ENCODE measurements at regions not wholly inside any gene's neighbourhood (a gene's known extent, or its start where the extent isn't known, plus 50 kb on each side); places are given as distances from the start of the nearest gene placed in this dataset.

DNA sequence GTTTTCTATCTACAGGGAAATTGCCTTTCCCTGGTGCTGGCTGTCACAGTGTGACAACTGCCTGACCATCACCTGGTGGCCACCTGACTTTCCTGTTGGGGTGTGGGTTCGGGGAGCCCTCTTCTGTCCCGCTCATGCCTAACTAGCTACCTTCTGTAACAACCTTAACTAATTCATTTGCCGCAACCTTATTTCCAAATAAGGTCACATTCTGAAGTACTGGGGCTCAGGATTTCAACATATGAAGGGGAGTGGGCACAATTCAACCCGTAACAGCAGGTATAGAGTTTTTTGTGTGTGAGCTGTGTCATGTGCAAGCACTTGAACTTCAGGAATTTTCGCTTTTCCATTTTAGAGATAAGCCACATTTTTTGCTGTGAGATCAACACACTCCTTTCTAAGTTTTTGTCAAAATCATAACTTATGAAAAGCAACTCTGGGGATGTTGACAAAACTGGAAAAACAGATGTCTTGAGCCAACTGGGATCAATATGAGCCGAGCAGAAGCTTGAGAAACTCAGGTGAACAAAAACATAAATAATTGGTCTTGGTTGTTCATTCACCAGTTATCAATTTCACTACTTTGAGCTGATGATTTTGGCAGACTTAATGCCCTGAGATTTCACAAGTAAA lies 242.0 kb upstream of the RGMA start:
- TF ChIP-seq, protein P1, sequence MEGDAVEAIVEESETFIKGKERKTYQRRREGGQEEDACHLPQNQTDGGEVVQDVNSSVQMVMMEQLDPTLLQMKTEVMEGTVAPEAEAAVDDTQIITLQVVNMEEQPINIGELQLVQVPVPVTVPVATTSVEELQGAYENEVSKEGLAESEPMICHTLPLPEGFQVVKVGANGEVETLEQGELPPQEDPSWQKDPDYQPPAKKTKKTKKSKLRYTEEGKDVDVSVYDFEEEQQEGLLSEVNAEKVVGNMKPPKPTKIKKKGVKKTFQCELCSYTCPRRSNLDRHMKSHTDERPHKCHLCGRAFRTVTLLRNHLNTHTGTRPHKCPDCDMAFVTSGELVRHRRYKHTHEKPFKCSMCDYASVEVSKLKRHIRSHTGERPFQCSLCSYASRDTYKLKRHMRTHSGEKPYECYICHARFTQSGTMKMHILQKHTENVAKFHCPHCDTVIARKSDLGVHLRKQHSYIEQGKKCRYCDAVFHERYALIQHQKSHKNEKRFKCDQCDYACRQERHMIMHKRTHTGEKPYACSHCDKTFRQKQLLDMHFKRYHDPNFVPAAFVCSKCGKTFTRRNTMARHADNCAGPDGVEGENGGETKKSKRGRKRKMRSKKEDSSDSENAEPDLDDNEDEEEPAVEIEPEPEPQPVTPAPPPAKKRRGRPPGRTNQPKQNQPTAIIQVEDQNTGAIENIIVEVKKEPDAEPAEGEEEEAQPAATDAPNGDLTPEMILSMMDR (IDR thresholded peaks at IDR 0.05), result no peak
- no peak for TF ChIP-seq POLR2A (IDR thresholded peaks at IDR 0.05)
- Histone ChIP-seq H3K4me1 (peaks cover 5% of the 10 kb centered on the region), H3K27me3 (no peaks in the 10 kb centered on the region), H3K27ac (no peak overlapping the region), H3K9me3 (no peaks in the 10 kb centered on the region), H3K4me3 (no peak overlapping the region), H3K36me3 (ENCODE audit: low read depth, missing control alignments) (no peaks in the 10 kb centered on the region)
- no peak for DNase-seq
- intact Hi-C loops (cut with DNase I; ENCODE audit: low total_unique reads), result no loop called here
- 69 to 70% methylated on average over 6 of the region's 6 CpGs for WGBS, 2 donors

DNA sequence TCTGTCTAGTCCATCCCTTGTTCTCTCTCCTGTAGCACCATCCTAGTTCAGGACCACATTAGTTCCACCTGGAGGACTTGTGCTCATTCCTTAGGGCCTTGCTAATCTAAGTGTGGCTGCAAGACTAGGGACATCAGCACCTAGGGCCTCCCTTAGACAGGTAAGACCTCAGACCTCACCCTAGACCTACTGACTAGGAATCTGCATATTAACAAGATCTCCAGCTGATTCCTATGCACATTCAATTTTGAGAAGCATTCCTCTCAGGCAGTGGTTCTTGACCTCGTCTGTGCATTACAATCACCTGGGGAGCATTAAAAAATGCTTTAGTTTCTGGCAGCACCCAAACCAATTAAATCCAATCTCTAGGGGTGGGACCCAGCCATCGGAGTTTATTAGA lies 238.4 kb upstream of the RGMA start:
- intact Hi-C loops (cut with DNase I; ENCODE audit: low total_unique reads), result no loop called here
- Histone ChIP-seq H3K4me1 (peaks cover 5% of the 10 kb centered on the region), H3K27ac (no peak overlapping the region), H3K27me3 (no peaks in the 10 kb centered on the region), H3K9me3 (no peaks in the 10 kb centered on the region), H3K4me3 (no peak overlapping the region), H3K36me3 (ENCODE audit: low read depth, missing control alignments) (no peaks in the 10 kb centered on the region)
- TF ChIP-seq, protein P1 (IDR thresholded peaks at IDR 0.05), result no peak
- TF ChIP-seq POLR2A (IDR thresholded peaks at IDR 0.05), result no peak
- 65 to 69% methylated on average over 2 of the region's 2 CpGs for WGBS, 2 donors
- no peak for DNase-seq

DNA sequence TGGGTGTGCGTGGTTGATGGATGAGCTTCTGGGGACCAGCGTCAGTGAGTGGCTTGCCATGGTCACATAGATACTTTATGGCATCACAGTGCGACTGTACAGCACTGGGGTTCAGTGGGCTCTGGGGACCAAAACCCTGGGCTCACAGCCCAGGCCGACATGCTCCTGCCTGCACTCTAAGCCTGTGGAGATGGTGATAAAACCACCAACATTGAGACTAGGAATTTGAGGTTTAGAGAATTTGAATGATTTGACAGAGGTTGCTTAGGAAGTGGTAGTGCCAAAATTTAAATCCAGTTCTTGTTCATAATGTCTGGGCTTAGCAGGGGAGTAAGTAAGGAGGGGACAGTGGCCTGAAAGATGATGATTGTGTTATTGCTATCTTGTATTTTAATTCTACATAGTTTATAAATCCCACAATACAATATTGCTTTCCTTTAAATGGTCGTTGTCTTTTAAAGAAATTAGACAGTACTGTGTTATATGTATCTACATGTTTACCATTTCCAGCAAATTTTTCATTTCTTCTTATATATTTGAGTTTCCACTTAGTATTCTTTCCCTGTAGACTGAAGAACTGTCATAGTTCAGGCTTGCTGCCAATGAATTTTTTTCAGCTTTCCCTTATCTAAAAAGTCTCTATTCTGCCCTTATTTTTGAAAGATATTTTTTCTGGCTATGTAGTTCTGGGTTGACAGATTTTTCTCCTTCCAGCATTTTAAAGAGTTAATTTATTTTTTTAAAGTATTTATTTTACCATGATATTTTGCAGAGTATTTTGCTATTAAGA lies 235.4 kb upstream of the RGMA start:
- no peak overlapping the region for H3K4me3 ChIP-seq
- intact Hi-C loops (cut with DNase I; ENCODE audit: low total_unique reads), result no loop called here
- no peaks in the 10 kb centered on the region for H3K9me3 ChIP-seq
- H3K27ac ChIP-seq, result no peak overlapping the region
- no peak for DNase-seq
- no peaks in the 10 kb centered on the region for H3K4me1 ChIP-seq
- TF ChIP-seq POLR2A (IDR thresholded peaks at IDR 0.05), result no peak
- TF ChIP-seq, protein P1 (IDR thresholded peaks at IDR 0.05), result no peak
- no peaks in the 10 kb centered on the region for H3K36me3 ChIP-seq (ENCODE audit: low read depth, missing control alignments)
- 62 to 77% methylated on average over 1 to 5 of the region's 5 CpGs for WGBS, 2 donors
- no peaks in the 10 kb centered on the region for H3K27me3 ChIP-seq

DNA sequence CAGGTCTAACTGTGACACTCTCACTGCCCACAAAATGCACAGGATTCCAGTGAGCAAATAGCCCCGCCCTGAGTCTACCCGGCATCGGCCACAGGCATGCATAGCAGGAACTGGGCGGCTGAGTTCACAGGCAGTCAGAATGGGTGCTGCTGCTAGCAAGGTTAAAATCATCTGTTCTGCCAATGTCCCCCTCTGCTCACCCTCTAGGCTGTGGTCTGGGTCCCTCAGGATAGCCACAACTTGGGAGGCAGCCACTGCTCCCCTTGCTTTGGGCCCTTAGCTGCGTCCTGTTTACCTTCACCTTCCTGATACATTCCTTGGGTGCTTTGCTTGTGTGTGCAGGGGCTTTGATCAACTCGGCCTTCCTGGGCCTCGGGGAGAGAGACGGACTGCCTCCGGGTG lies 232.9 kb upstream of the RGMA start:
- DNase-seq, result no peak
- H3K27ac ChIP-seq, result no peak overlapping the region
- 77% methylated on average over 9 of the region's 9 CpGs for WGBS, 2 donors

More for the DNA sequence above, 232.9 kb upstream of the RGMA start:
- no peaks in the 10 kb centered on the region for H3K9me3 ChIP-seq
- H3K36me3 ChIP-seq (ENCODE audit: low read depth, missing control alignments), result no peaks in the 10 kb centered on the region
- intact Hi-C loops (cut with DNase I; ENCODE audit: low total_unique reads), result no loop called here
- TF ChIP-seq, protein P1 (IDR thresholded peaks at IDR 0.05), result no peak
- H3K4me3 ChIP-seq, result no peak overlapping the region
- no peaks in the 10 kb centered on the region for H3K27me3 ChIP-seq
- H3K4me1 ChIP-seq, result no peaks in the 10 kb centered on the region

Data from testis (tissue), 2 donors.